Right lobe of liver (tissue), 4 donors: ENCODE measurements at regions not wholly inside any gene's neighbourhood (a gene's known extent, or its start where the extent isn't known, plus 50 kb on each side); places are given as distances from the start of the nearest gene placed in this dataset.

Experiments
- CTCF ChIP-seq, 4 donors: fragments of 200-600 bp in 3 of 4; fragments of 450-650 bp in 1 of 4; IDR thresholded peaks; one replicate each; pipeline versions ENCODE4 v1.5.1 to v1.8.0; 2016 to 2022; ENCODE audit warnings: antibody characterized with exemption in 4 of 4, mild to moderate bottlenecking in 2 of 4
- POLR2A ChIP-seq: fragments of 450-650 bp; IDR thresholded peaks from one replicate; pipeline ENCODE4 v1.6.1; 2017; ENCODE audit warnings: antibody characterized with exemption, mild to moderate bottlenecking
- donor health status: DM: no; HTN: no; CAD: no.
- donor health status: DM: no; HTN: no; CAD: no.
- donor health status: DM: no; HTN: yes; CAD: no.

- TF ChIP-seq CTCF (IDR thresholded peaks at IDR 0.05) (no peak), POLR2A (no peak)
Measured at GRCh38 chr13:73433458-73433857, 374.7 kb downstream of the KLF5 start.
